ENCODE measurements at regions not wholly inside any gene's neighbourhood (a gene's known extent, or its start where the extent isn't known, plus 50 kb on each side); places are given as distances from the start of the nearest gene placed in this dataset.

DNA sequence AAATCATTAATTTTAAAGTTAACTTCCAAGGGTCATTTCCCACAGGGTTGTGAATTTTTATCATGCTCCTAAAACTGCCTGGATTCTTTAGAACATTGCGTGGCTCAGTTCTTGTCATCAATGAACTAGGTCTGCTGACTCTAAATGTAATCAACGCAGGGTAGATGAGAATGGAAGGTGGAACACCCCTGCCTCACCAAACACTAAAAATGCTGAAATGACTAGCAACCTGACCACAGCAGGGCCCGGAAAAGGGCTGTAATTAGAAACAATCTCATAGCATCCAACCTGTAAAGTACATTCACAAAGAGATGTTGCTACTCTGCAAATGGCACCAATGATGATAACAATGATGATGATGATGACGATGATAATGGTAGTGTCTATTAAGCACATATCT, 356.9 kb downstream of the DEPDC1B start:
- TF ChIP-seq, protein P1, sequence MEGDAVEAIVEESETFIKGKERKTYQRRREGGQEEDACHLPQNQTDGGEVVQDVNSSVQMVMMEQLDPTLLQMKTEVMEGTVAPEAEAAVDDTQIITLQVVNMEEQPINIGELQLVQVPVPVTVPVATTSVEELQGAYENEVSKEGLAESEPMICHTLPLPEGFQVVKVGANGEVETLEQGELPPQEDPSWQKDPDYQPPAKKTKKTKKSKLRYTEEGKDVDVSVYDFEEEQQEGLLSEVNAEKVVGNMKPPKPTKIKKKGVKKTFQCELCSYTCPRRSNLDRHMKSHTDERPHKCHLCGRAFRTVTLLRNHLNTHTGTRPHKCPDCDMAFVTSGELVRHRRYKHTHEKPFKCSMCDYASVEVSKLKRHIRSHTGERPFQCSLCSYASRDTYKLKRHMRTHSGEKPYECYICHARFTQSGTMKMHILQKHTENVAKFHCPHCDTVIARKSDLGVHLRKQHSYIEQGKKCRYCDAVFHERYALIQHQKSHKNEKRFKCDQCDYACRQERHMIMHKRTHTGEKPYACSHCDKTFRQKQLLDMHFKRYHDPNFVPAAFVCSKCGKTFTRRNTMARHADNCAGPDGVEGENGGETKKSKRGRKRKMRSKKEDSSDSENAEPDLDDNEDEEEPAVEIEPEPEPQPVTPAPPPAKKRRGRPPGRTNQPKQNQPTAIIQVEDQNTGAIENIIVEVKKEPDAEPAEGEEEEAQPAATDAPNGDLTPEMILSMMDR (conservative IDR thresholded peaks at IDR 0.05; ENCODE audit: low read depth, low read length), result no peak
- TF ChIP-seq EZH2 (IDR thresholded peaks at IDR 0.05; ENCODE audit: low read length, unreplicated experiment) (no peak), EZH2phosphoT487 (IDR thresholded peaks at IDR 0.05; ENCODE audit: borderline replicate concordance, low read length) (no peak)
